Kidney glomerular epithelial cell (primary cell): ENCODE measurements at regions not wholly inside any gene's neighbourhood (a gene's known extent, or its start where the extent isn't known, plus 50 kb on each side); places are given as distances from the start of the nearest gene placed in this dataset.

Experiments
- DNase-seq: peaks from one replicate; lab custom pipeline; 2025; lab: John Stamatoyannopoulos, UW

DNA sequence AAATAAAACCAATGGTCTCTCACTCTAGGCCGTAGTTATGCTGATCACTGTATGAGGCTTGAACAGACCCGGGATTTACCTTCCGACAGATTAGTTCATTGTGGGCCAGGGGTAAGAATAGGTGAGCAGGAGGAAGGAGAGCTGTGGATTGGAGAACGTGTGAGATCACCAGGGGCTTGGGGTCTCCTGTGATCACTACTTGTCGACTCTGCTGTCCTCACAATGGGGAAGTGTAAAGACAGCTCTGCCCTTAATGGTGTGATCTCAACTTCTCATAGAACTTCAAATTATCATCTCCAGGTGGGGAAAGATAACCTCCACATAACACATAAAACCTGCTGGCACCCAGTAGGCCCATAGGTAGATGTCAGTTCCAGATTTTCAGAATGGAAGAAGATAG, 56.2 kb upstream of the RPS6KA3 start:
- no peak for DNase-seq

DNA sequence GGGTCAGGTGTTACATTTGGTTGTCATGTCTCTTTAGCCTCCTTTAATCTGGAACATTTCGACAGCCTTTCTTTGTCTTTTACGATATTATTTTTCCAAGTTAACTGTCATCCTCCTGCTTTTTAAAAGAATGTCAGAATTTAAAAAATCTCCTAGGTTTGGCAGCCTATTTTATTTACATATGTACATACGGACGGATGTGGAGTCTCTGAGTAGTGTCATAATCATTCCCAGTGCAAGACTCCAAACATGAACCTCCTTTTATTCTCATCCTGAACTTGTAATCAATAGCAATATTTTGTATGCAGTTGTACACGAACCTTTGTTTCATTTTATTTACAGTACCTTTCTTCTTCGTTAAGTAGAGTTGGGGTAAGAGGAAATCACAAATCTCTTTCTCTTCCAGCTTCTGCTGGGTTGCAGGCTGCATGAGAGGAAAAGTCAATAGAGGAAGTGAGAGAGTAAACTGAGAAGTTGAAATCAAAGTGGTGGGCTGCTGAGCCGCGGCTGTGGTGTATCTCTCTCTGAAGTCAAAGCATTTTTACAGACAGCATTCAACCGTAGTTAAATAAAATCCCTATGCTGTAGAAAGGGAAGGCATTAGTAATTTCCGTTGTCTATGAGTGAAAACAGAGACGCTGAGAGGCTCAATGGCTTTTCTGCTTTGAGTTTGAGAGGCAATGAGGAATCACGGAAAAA, 53.9 kb upstream of the RPS6KA3 start:
- no peak for DNase-seq

DNA sequence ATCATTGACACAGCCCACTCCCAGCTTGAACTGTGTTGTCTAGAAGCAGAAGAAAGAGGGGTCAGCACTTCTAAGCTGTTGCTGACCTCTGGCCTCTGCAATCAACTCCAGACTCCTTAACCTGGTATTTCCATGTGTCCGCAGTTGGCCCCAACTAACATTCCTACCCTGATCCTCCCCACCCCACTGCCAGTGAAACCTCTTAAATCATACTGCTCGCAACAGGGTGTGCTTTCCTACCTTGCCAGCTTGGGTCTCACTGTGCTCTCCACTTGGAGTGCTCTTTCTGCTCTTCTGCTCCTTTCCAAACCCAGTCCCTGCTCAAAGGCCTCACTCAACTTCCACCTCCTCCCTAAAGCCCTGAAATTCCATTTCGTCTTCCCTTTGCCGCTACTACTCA, 52.3 kb upstream of the RPS6KA3 start:
- no peak for DNase-seq

DNA sequence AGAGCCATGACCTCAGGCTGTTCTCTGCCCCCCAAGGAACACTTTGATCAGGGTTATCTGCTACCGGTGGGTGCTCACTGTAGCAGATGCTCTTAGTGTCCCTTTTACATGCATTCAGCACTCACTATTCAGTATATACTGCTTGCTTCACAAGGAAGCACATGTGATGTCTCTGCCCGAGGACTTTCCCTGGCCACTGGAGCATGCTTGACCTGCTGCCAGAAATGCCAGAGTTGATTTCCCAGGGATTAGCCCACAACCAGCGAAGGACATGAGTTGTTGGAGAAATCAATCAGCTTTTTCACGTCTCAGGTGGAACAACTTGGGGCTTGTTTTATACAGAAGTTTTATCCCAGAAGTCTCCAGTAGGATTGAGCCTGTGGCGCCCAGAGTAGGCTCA, 51.2 kb upstream of the RPS6KA3 start:
- no peak for DNase-seq
